BE2C (cell line): ENCODE measurements at regions not wholly inside any gene's neighbourhood (a gene's known extent, or its start where the extent isn't known, plus 50 kb on each side); places are given as distances from the start of the nearest gene placed in this dataset.

Experiments
- DNase-seq: peaks from one replicate; pipeline ENCODE4 v3.0.0-alpha.2; 2020
- H3K27me3 ChIP-seq: fragments of 250-450 bp; sonication (Bioruptor Pico); 2 replicates; pipeline ENCODE4 v1.5.1; 2020; ENCODE audit warnings: mild to moderate bottlenecking
- H3K36me3 ChIP-seq: fragments of 250-450 bp; sonication (Bioruptor Pico); 2 replicates; pipeline ENCODE4 v1.5.1; 2020; ENCODE audit warnings: mild to moderate bottlenecking
- H3K4me1 ChIP-seq: fragments of 250-450 bp; sonication (Bioruptor Pico); 2 replicates; pipeline ENCODE4 v1.5.1; 2020
- H3K4me3 ChIP-seq: 2 replicates; pipeline ENCODE4 v1.5.1; 2011; ENCODE audit warnings: low read depth, low read length
- H3K9me3 ChIP-seq: fragments of 250-450 bp; sonication (Bioruptor Pico); 2 replicates; pipeline ENCODE4 v1.5.1; 2020
- TF ChIP-seq, protein P1 (sequence below): IDR thresholded peaks from 2 replicates; pipeline ENCODE4 v1.5.1; 2012; ENCODE audit warnings: mild to moderate bottlenecking, low read depth, low read length

DNA sequence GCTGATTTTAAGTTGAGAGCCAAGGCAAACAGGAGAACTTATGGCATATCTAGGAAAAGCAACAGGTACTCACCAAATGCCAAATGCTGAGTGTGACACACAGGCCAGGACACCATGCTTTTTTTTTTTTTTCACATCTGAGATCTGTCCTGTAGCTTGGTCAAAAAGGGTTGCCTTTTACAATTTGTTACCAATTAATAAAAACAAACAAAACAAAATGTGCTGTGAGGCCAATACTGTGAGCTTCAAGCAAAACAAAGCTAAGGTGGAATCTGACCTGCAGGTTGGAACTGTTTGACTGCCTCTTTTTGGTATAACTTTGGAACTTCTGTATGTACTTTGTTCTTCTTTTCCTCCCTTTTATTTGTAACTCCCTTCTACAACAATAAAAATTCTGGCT is 548.5 kb upstream of the IGFBP7 start:
- H3K4me3 ChIP-seq, result no peak overlapping the region
- H3K4me1 ChIP-seq, result no peaks in the 10 kb centered on the region
- TF ChIP-seq, protein P1, sequence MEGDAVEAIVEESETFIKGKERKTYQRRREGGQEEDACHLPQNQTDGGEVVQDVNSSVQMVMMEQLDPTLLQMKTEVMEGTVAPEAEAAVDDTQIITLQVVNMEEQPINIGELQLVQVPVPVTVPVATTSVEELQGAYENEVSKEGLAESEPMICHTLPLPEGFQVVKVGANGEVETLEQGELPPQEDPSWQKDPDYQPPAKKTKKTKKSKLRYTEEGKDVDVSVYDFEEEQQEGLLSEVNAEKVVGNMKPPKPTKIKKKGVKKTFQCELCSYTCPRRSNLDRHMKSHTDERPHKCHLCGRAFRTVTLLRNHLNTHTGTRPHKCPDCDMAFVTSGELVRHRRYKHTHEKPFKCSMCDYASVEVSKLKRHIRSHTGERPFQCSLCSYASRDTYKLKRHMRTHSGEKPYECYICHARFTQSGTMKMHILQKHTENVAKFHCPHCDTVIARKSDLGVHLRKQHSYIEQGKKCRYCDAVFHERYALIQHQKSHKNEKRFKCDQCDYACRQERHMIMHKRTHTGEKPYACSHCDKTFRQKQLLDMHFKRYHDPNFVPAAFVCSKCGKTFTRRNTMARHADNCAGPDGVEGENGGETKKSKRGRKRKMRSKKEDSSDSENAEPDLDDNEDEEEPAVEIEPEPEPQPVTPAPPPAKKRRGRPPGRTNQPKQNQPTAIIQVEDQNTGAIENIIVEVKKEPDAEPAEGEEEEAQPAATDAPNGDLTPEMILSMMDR, result no peak
- H3K36me3 ChIP-seq, result no peaks in the 10 kb centered on the region
- H3K9me3 ChIP-seq, result no peaks in the 10 kb centered on the region
- no peak for DNase-seq
- H3K27me3 ChIP-seq, result no peaks in the 10 kb centered on the region

DNA sequence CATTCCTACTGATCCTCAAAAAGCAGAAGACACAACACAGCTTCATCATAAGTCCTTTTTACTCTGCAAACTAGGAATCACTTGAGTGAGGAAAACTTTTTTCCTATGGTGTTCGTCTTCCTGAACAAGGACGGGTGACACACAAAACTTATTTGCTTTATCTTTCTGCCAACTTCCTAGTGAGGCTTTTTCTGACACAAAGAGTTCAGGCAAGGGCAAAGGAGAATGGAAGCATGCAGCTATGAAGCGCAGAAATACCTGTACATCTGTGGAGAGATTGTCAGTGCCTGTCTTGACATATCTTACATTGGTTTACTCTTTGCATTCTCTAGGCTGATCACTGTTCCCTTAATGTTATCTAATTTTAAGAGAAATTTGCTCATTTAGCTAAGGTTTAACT is 548.0 kb upstream of the IGFBP7 start:
- H3K9me3 ChIP-seq, result no peaks in the 10 kb centered on the region
- no peak for DNase-seq
- no peaks in the 10 kb centered on the region for H3K4me1 ChIP-seq
- no peak overlapping the region for H3K4me3 ChIP-seq
- TF ChIP-seq, protein P1, result no peak
- no peaks in the 10 kb centered on the region for H3K36me3 ChIP-seq
- H3K27me3 ChIP-seq, result no peaks in the 10 kb centered on the region

DNA sequence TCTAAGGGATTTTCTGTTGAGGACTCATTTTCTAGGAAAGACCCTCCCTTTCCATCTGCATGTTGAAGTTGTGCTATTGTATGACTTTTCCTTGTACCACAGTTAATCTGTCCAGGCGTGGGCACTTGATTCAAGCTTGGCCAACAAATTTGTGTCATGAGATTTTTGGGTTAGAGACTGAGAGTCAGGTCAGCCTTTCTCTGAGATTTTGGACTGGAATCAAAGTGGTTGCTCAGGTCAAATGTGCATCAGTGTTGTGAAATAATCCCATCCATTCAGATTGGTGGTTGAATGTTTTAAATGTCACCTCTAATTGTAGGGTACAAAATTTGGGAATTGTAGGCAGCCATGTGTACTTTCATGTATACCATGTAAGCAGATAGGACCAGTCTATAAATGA is 545.2 kb upstream of the IGFBP7 start:
- Histone ChIP-seq H3K4me3 (no peak overlapping the region), H3K36me3 (no peaks in the 10 kb centered on the region), H3K4me1 (no peaks in the 10 kb centered on the region), H3K9me3 (no peaks in the 10 kb centered on the region), H3K27me3 (no peaks in the 10 kb centered on the region)
- TF ChIP-seq, protein P1, result no peak
- DNase-seq, result no peak

DNA sequence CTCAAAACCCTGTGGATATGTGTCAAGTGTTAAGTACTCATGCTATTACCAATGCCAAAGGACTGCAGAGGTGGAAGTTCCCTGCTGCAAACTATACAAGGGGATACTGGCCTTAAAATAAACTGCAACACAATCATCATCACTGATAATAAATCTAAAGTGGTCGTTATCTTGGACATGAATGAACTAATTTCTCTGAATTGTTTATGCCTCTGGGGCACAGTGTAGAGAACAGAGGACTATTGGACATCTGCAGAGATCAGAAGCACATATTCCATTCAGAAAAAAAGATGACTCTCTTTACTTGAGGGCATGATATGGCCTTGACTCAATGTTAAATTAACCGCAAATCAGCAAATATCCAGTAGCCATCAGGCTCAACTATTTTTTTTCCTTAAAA is 542.6 kb upstream of the IGFBP7 start:
- Histone ChIP-seq H3K4me3 (no peak overlapping the region), H3K36me3 (no peaks in the 10 kb centered on the region), H3K27me3 (no peaks in the 10 kb centered on the region), H3K4me1 (no peaks in the 10 kb centered on the region), H3K9me3 (no peaks in the 10 kb centered on the region)
- TF ChIP-seq, protein P1, result no peak
- DNase-seq, result no peak

- H3K4me1 ChIP-seq, result no peaks in the 10 kb centered on the region
- DNase-seq, result no peak
- H3K36me3 ChIP-seq, result no peaks in the 10 kb centered on the region
- no peaks in the 10 kb centered on the region for H3K9me3 ChIP-seq
- no peak overlapping the region for H3K4me3 ChIP-seq
- TF ChIP-seq, protein P1, result no peak
- no peaks in the 10 kb centered on the region for H3K27me3 ChIP-seq
Measured at GRCh38 chr4:57640391-57641100, 530.4 kb upstream of the IGFBP7 start.

DNA sequence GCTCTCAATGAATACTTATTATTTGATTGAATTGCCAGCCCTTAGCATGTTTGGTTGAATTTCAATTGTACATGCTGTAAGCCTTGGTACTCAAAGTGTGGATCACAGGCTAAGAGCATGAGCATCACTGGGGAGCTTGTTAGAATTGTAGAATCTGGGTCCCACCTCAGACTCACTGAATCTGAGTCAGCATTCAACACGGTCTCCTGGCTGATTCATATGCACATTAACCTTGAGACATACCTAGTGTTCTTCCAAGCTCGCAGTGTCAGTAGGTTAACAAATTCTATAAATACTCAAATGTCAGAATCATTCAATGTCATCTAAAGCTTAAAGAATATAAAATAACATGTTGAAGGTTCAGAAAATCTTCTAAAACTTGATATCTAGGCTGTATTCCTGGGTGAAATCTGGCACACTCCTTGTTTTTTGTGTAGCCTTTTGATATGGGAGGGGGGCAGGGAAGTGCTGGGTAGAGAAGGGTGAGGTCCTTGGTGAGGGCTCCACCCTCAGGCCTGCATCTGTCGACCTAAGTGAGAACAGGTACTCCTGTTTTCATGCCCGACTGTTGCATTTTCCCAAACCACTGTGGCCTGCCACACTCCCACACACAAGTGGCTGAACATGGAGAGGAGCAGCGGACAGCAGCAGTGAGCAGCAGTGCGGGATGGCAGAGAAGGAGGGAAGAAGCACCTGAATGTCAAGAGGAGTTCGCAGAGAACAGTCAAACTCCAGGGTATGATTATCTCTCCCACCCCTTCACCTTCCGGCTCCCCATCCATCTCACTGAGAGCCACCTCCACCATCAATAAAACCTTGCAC is 529.6 kb upstream of the IGFBP7 start:
- no peak for DNase-seq
- H3K4me3 ChIP-seq, result no peak overlapping the region
- TF ChIP-seq, protein P1, result no peak
- no peaks in the 10 kb centered on the region for H3K9me3 ChIP-seq
- no peaks in the 10 kb centered on the region for H3K36me3 ChIP-seq
- no peaks in the 10 kb centered on the region for H3K4me1 ChIP-seq
- no peaks in the 10 kb centered on the region for H3K27me3 ChIP-seq
